HG03558 (cell line): ENCODE measurements at regions not wholly inside any gene's neighbourhood (a gene's known extent, or its start where the extent isn't known, plus 50 kb on each side); places are given as distances from the start of the nearest gene placed in this dataset.
"Not testable (repeated sequence)": the region's sequence is repeated elsewhere in the genome, so short reads cannot be mapped to it uniquely, and the experiment has no call there.

Experiments
- ATAC-seq: cut with Tn5 transposase; IDR thresholded peaks from one replicate; pipeline ENCODE4 v1.9.1; 2021; ENCODE audit warnings: moderate number of reproducible peaks; ENCODE audit not compliant: unreplicated experiment; ENCODE audit errors: extremely low read depth

- ATAC-seq: no peak
These were observed 173.7 kb downstream of the HNRNPD start for GRCh38 chr4:82200046-82200445.

- no peak for ATAC-seq
These were observed 179.5 kb downstream of the HNRNPD start for GRCh38 chr4:82194329-82194728.

GRCh38 chr4:82192017-82192673, 181.6 kb downstream of the HNRNPD start:
- no peak for ATAC-seq

- no peak for ATAC-seq
These were observed 192.0 kb downstream of the HNRNPD start for GRCh38 chr4:82181789-82182188.

GRCh38 chr4:82172186-82172585, 201.6 kb downstream of the HNRNPD start:
- no peak for ATAC-seq

GRCh38 chr4:82171531-82172155, 202.1 kb downstream of the HNRNPD start:
- no peak for ATAC-seq

GRCh38 chr4:82149750-82150149, 224.0 kb downstream of the HNRNPD start:
- ATAC-seq: no peak

GRCh38 chr4:82145850-82146249, 227.9 kb downstream of the HNRNPD start:
- no peak for ATAC-seq

GRCh38 chr4:82140422-82140821, 233.4 kb downstream of the HNRNPD start:
- no peak for ATAC-seq

- no peak for ATAC-seq
These were observed 234.5 kb downstream of the HNRNPD start for GRCh38 chr4:82139287-82139686.

- no peak for ATAC-seq
These were observed 235.4 kb downstream of the HNRNPD start for GRCh38 chr4:82138374-82138773.

GRCh38 chr4:82136161-82136801, 237.5 kb downstream of the HNRNPD start:
- no peak for ATAC-seq

GRCh38 chr4:82128355-82128754, 245.4 kb downstream of the HNRNPD start:
- no peak for ATAC-seq

- no peak for ATAC-seq
These were observed 247.2 kb downstream of the HNRNPD start for GRCh38 chr4:82126512-82127040.

GRCh38 chr4:82125787-82126297, 247.9 kb downstream of the HNRNPD start:
- ATAC-seq: no peak

GRCh38 chr4:82124932-82125786, 248.6 kb downstream of the HNRNPD start:
- ATAC-seq: no peak

- no peak for ATAC-seq
These were observed 249.4 kb downstream of the HNRNPD start for GRCh38 chr4:82124365-82124764.

- ATAC-seq: no peak
These were observed 249.9 kb downstream of the HNRNPD start for GRCh38 chr4:82123934-82124333.

- ATAC-seq: not testable (repeated sequence)
These were observed 258.6 kb downstream of the HNRNPD start for GRCh38 chr4:82115183-82115582.

- no peak for ATAC-seq
These were observed 265.3 kb downstream of the HNRNPD start for GRCh38 chr4:82108506-82108905.
